Upper lobe of left lung (tissue), 6 donors: ENCODE measurements at regions not wholly inside any gene's neighbourhood (a gene's known extent, or its start where the extent isn't known, plus 50 kb on each side); places are given as distances from the start of the nearest gene placed in this dataset.

Source experiments
- ATAC-seq, 2 donors: fragments of 200-7000 bp; cut with Tn5 transposase; one replicate each; pipeline ENCODE4 v1.9.1; 2022; ENCODE audit warnings: mild to moderate bottlenecking in 2 of 2, moderate library complexity in 2 of 2; ENCODE audit not compliant: low FRiP score in 2 of 2
- DNase-seq, 2 donors: peaks; one replicate each; pipeline ENCODE4 v3.0.0-alpha.2; 2019 to 2020
- H3K27ac ChIP-seq, 4 donors: fragments of 200-600 bp; sonication (generic); one replicate each; pipeline ENCODE4 v1.5.1; 2016 to 2019
- H3K27me3 ChIP-seq, 4 donors: fragments of 200-600 bp; sonication (generic); one replicate each; pipeline ENCODE4 v1.5.1; 2017 to 2019
- H3K36me3 ChIP-seq, 4 donors: fragments of 200-600 bp; sonication (generic); one replicate each; pipeline ENCODE4 v1.5.1; 2016 to 2019
- H3K4me1 ChIP-seq, 4 donors: fragments of 200-600 bp; sonication (generic); one replicate each; pipeline ENCODE4 v1.5.1; 2018 to 2019
- H3K4me3 ChIP-seq, 4 donors: fragments of 200-600 bp; sonication (generic); one replicate each; pipeline ENCODE4 v1.5.1; 2017 to 2019; ENCODE audit warnings: mild to moderate bottlenecking in 2 of 4, moderate library complexity in 1 of 4
- H3K9me3 ChIP-seq, 4 donors: fragments of 200-600 bp; sonication (generic); one replicate each; pipeline ENCODE4 v1.5.1; 2018 to 2019
- EP300 ChIP-seq, 4 donors: sonication (generic); formaldehyde crosslinking; IDR thresholded peaks; one replicate each; pipeline ENCODE4 v1.5.1; 2017; ENCODE audit warnings: antibody characterized with exemption in 4 of 4, control low read depth in 2 of 4
- POLR2A ChIP-seq, 4 donors: fragments of 450-650 bp; IDR thresholded peaks; one replicate each; pipeline ENCODE4 v1.5.1; 2016 to 2017; ENCODE audit warnings: antibody characterized with exemption in 4 of 4, mild to moderate bottlenecking in 2 of 4
- POLR2AphosphoS5 ChIP-seq, 2 donors: sonication (generic); formaldehyde crosslinking; IDR thresholded peaks; one replicate each; pipeline ENCODE4 v1.5.1; 2017; ENCODE audit warnings: antibody characterized with exemption in 2 of 2
- WGBS, 2 donors: methylation state at CpG; one replicate each; pipeline ENCODE4 v1.1.5; 2017 to 2018; 5-methylcytosine and 5-hydroxymethylcytosine counted together
- TF ChIP-seq, protein P1 (sequence below), 6 experiments: fragments of 450-650 bp in 4 of 6; fragments of 200-600 bp in 2 of 6; sonication (generic) in 2 of 6; IDR thresholded peaks; one replicate each; pipeline ENCODE4 v1.5.1; 2016 to 2019; ENCODE audit warnings: antibody characterized with exemption in 6 of 6
- donor health status: DM: no; HTN: no; CAD: no; lungs with moderate emphysema.
- donor health status: DM: no; HTN: yes; CAD: no; lungs with severe emphysema.

DNA sequence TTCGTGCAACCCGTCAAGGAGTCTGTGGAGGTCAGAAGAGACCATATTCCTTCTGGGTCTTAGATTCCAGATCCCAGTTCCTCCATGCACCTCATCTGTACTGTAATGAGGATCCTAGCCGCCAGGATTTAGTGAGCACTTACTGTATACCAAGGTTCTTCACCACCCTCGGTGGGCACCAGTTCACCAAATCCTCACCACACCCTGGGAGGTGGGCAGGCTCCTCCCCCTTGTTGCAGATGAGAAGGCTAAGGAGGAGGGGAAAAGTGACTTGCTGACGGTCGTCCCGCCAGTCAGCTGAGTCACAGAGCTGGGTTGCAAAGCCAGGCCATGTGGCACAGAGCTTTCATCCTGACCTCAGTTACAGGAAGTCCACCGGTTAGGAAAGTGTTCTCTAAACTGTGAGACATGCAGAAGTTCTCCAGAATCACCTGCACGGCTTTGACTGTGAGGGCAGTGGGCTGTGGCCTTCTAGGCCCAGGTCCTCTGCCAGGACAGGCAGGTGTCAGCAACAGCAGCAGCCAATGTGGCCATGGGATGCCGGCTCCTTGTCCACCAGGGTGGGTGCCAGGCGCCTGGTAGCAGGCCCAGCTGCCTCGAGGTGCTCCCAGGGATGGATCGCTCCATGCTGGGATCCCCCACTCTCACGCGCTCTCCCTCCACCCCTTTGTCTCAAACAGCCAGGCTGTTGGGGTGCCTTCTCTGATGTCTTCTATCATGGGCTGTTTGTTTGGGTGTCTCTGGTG is 240.3 kb upstream of the GSE1 start:
- no peak for ATAC-seq
- Histone ChIP-seq H3K27ac (peak overlapping the region in 1 of 4 donors; percentile 19), H3K9me3 (no peaks in the 10 kb centered on the region), H3K4me1 (peaks cover 16 to 54% (median 29%) of the 10 kb centered on the region in 4 donors), H3K4me3 (no peak overlapping the region), H3K27me3 (no peaks in the 10 kb centered on the region), H3K36me3 (no peaks in the 10 kb centered on the region)
- peak; percentile 50 to 69 for DNase-seq
- TF ChIP-seq POLR2AphosphoS5 (IDR thresholded peaks at IDR 0.05) (peak; percentile 25 to 46), POLR2A (IDR thresholded peaks at IDR 0.05) (no peak), EP300 (IDR thresholded peaks at IDR 0.05) (no peak)
- TF ChIP-seq, protein P1, sequence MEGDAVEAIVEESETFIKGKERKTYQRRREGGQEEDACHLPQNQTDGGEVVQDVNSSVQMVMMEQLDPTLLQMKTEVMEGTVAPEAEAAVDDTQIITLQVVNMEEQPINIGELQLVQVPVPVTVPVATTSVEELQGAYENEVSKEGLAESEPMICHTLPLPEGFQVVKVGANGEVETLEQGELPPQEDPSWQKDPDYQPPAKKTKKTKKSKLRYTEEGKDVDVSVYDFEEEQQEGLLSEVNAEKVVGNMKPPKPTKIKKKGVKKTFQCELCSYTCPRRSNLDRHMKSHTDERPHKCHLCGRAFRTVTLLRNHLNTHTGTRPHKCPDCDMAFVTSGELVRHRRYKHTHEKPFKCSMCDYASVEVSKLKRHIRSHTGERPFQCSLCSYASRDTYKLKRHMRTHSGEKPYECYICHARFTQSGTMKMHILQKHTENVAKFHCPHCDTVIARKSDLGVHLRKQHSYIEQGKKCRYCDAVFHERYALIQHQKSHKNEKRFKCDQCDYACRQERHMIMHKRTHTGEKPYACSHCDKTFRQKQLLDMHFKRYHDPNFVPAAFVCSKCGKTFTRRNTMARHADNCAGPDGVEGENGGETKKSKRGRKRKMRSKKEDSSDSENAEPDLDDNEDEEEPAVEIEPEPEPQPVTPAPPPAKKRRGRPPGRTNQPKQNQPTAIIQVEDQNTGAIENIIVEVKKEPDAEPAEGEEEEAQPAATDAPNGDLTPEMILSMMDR (IDR thresholded peaks at IDR 0.05): no peak
- WGBS, 2 donors: 62 to 72% methylated on average over 13 to 14 of the region's 15 CpGs

DNA sequence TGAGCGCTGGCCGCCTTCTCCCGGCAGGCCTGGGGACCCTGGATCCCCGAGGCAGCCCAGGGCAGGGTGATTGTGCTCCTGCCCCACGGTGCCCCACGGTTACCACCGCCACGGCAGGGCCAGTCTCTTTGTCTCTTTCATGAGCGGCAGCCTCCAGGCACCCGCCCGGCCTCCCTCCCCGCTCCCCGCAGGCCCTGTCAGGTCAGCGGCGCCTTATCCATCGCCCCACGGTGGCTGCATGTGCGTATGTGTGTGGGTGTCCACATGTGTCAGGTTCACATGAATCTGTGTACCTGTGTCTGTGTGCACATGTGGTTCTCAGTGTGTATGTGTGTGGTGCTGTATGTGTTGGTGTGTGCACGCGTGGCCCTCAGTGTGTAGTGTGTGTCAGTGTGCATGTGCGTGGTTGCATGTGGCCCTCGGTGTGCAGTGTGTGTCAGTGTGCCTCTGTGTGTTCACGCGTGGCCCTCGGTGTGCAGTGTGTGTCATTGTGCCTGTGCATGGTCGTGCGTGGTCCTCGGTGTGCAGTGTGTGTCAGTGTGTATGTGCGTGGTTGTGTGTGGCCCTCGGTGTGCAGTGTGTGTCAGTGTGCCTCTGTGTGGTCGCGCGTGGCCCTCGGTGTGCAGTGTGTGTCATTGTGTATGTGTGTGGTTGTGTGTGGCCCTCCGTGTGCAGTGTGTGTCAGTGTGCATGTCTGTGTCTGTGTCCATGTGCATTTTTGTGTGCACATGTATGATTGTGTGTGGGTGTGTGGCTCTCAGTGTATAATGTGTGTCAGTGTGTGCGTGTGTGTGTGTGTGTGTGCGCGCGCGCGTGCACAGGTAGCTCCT is 239.2 kb upstream of the GSE1 start:
- DNase-seq (peak in 1 of 2 donors; percentile 70), ATAC-seq (no peak)
- Histone ChIP-seq H3K27ac (no peak overlapping the region), H3K9me3 (no peaks in the 10 kb centered on the region), H3K27me3 (no peaks in the 10 kb centered on the region), H3K36me3 (no peaks in the 10 kb centered on the region), H3K4me1 (peaks cover 16 to 66% (median 31%) of the 10 kb centered on the region in 4 donors), H3K4me3 (no peak overlapping the region)
- TF ChIP-seq EP300 (IDR thresholded peaks at IDR 0.05): no peak
- TF ChIP-seq POLR2A (IDR thresholded peaks at IDR 0.05): no peak
- TF ChIP-seq POLR2AphosphoS5 (IDR thresholded peaks at IDR 0.05): no peak
- TF ChIP-seq, protein P1 (IDR thresholded peaks at IDR 0.05): no peak
- WGBS, 2 donors: 80 to 87% methylated on average over 29 to 41 of the region's 41 CpGs

DNA sequence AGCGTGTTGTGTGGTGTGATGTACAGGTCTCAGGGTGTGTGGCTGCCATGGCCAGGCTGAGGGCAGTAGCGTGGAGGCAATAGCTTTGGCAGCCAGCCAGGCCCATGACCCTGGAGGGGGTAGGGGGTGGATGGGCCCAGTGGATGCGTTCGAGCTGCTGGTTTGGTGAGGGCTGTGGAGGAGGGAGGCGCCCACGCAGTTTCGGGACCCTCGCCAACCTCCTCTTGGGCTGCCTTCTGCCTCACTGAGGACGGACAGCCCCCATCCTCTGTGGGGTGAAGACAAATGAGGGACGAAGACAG is 238.6 kb upstream of the GSE1 start:
- H3K36me3 ChIP-seq: no peaks in the 10 kb centered on the region
- H3K9me3 ChIP-seq: no peaks in the 10 kb centered on the region
- 86% methylated on average over 7 to 10 of the region's 10 CpGs for WGBS, 2 donors
- TF ChIP-seq, protein P1 (IDR thresholded peaks at IDR 0.05): no peak
- TF ChIP-seq EP300 (IDR thresholded peaks at IDR 0.05): no peak
- H3K27ac ChIP-seq: no peak overlapping the region
- H3K27me3 ChIP-seq: no peaks in the 10 kb centered on the region
- peaks cover 16 to 67% (median 31%) of the 10 kb centered on the region in 4 donors for H3K4me1 ChIP-seq
- H3K4me3 ChIP-seq: no peak overlapping the region
- peak in 1 of 2 donors; percentile 34 for DNase-seq
- no peak for ATAC-seq

DNA sequence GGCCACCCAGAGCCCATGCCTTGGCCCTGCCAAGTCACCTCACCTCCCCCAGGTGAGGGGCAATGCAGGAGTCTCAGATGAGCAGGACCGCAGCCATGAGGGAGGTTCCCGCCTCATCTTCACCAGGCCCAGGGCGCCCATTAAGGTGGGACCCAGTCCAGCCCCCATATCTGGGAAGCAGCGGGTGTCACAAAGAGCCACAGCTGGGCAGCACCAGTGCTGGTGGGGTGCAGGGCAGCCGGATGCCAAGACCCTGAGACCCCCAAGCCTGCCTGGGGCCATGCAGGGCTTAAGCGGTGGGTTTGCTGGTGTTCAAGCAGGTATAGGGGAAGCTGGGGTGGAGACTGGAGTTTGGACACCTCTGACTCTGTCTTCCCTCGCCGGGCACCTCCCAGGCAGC is 237.8 kb upstream of the GSE1 start:
- DNase-seq (peak in 1 of 2 donors; percentile 43), ATAC-seq (no peak)
- Histone ChIP-seq H3K27ac (no peak overlapping the region), H3K27me3 (no peaks in the 10 kb centered on the region), H3K36me3 (no peaks in the 10 kb centered on the region), H3K4me1 (peaks cover 16 to 61% (median 23%) of the 10 kb centered on the region in 4 donors), H3K4me3 (no peak overlapping the region), H3K9me3 (no peaks in the 10 kb centered on the region)
- no peak for TF ChIP-seq EP300 (IDR thresholded peaks at IDR 0.05)
- TF ChIP-seq POLR2A (IDR thresholded peaks at IDR 0.05): no peak
- TF ChIP-seq, protein P1 (IDR thresholded peaks at IDR 0.05): no peak
- no peak for TF ChIP-seq POLR2AphosphoS5 (IDR thresholded peaks at IDR 0.05)
- 97 to 100% methylated on average over 1 to 8 of the region's 8 CpGs for WGBS, 2 donors
